KG1 (cell line): ENCODE measurements at regions not wholly inside any gene's neighbourhood (a gene's known extent, or its start where the extent isn't known, plus 50 kb on each side); places are given as distances from the start of the nearest gene placed in this dataset.

Experiments
- DNase-seq: peaks from one replicate; lab custom pipeline; 2025; lab: John Stamatoyannopoulos, UW

GRCh38 chr2:147550995-147551731, 293.7 kb upstream of the ACVR2A start:
- DNase-seq, result no peak

- DNase-seq, result no peak
Observed at GRCh38 chr2:147549054-147549453, 295.8 kb upstream of the ACVR2A start.

GRCh38 chr2:147548451-147548850, 296.4 kb upstream of the ACVR2A start:
- no peak for DNase-seq

- no peak for DNase-seq
Observed at GRCh38 chr2:147547440-147547839, 297.4 kb upstream of the ACVR2A start.

GRCh38 chr2:147546109-147546508, 298.7 kb upstream of the ACVR2A start:
- no peak for DNase-seq

GRCh38 chr2:147543056-147543455, 301.8 kb upstream of the ACVR2A start:
- no peak for DNase-seq

- DNase-seq, result no peak
Observed at GRCh38 chr2:147542351-147542750, 302.5 kb upstream of the ACVR2A start.

GRCh38 chr2:147541314-147541713, 303.5 kb upstream of the ACVR2A start:
- no peak for DNase-seq

- no peak for DNase-seq
Observed at GRCh38 chr2:147538821-147539220, 306.0 kb upstream of the ACVR2A start.

- no peak for DNase-seq
Observed at GRCh38 chr2:147538088-147538487, 306.7 kb upstream of the ACVR2A start.

- no peak for DNase-seq
Observed at GRCh38 chr2:147531269-147531668, 313.6 kb upstream of the ACVR2A start.

GRCh38 chr2:147530033-147530432, 314.8 kb upstream of the ACVR2A start:
- no peak for DNase-seq

- DNase-seq, result no peak
Observed at GRCh38 chr2:147525819-147526489, 318.9 kb upstream of the ACVR2A start.

- no peak for DNase-seq
Observed at GRCh38 chr2:147524912-147525311, 319.9 kb upstream of the ACVR2A start.

- DNase-seq, result no peak
Observed at GRCh38 chr2:147523415-147523814, 321.4 kb upstream of the ACVR2A start.

GRCh38 chr2:147521936-147522335, 322.9 kb upstream of the ACVR2A start:
- DNase-seq, result no peak

GRCh38 chr2:147520817-147521216, 324.0 kb upstream of the ACVR2A start:
- DNase-seq, result no peak

- DNase-seq, result no peak
Observed at GRCh38 chr2:147519178-147519577, 325.7 kb upstream of the ACVR2A start.

- DNase-seq, result no peak
Observed at GRCh38 chr2:147515213-147515612, 329.6 kb upstream of the ACVR2A start.

- DNase-seq, result no peak
Observed at GRCh38 chr2:147512206-147512605, 332.6 kb upstream of the ACVR2A start.

- DNase-seq, result no peak
Observed at GRCh38 chr2:147511491-147511948, 333.3 kb upstream of the ACVR2A start.

GRCh38 chr2:147509821-147510220, 335.0 kb upstream of the ACVR2A start:
- DNase-seq, result no peak

GRCh38 chr2:147506889-147507288, 337.9 kb upstream of the ACVR2A start:
- DNase-seq, result no peak
